ENCODE measurements at regions not wholly inside any gene's neighbourhood (a gene's known extent, or its start where the extent isn't known, plus 50 kb on each side); places are given as distances from the start of the nearest gene placed in this dataset.

DNA sequence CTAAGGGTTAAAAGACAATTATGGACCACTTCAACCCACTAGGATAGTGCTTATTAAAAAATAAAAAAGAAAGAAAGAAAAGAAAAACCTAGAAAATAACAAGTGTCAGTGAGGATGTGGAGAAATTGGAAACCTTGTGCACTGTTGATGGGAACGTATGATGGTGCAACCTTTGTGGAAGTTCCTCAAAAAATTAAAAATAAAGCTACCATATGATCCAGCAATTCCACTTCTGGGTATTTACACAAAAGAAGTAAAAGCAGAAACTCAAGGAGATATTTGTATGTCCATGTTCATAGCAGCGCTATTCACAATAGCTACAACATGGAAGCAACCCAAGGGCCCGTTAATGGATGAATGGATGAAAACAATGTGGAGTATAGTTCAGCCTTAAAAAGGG is 115.2 kb upstream of the ATP1A1 start (continued):
- no peak for TF ChIP-seq ZNF140 (CRISPR knock-in tag; IDR thresholded peaks at IDR 0.05)
- TF ChIP-seq ZFP36 (IDR thresholded peaks at IDR 0.05; ENCODE audit: low read depth, low read length, partially characterized antibody), result no peak

DNA sequence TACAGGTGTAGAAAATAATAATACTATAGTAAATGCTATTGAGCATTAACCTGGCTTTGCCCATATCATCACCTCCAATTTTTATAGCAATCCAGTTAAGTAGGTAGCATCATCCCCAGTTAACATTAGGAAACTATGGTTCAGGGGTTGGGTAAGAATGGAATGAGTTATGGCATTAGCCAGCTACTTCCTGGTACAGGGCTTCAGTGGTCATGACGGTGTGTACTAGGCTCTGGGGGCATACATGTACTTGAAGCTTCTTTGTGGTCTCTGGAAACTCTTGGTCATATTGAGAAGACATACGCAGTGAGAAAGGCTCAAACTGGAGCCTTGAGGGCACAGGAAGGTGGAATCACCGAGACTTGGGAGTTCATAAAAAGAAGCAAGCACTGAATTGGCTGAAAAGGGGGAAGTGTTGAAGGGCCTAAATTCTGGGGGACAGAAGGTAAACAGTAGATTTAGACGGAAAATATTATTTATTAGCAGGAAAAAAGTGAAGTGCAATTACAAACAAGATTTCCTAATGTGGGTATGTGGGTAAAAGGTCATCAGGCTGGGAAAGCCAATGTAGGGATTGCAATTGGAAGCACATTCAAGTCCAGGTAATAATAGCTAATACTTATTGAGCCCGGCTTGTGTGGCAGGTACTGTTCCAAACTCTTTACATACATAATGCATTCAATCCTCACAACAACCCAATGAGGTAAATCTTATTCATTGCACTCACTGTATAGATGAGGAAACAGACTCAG is 114.2 kb upstream of the ATP1A1 start:
- Histone ChIP-seq H3K27me3 (ENCODE audit: control insufficient read depth in 2 of 2, insufficient read depth in 2 of 2, low read length in 2 of 2) (peaks cover 18 to 38% of the 10 kb centered on the region in 2 experiments), H3K9me1 (ENCODE audit: control insufficient read depth, insufficient read depth, low read length) (no peaks in the 10 kb centered on the region), H3K79me2 (ENCODE audit: control insufficient read depth, insufficient read depth, low read length) (no peaks in the 10 kb centered on the region), H2AFZ (ENCODE audit: low read depth, low read length) (no peak overlapping the region), H3K4me3 (no peak overlapping the region), H4K20me1 (replicated peaks; ENCODE audit: control insufficient read depth, insufficient read depth, low read length) (no peaks in the 10 kb centered on the region), H3K9ac (ENCODE audit: insufficient read depth in 1 of 2, low read depth in 2 of 2, low read length in 2 of 2) (no peak overlapping the region), H3K9me3 (replicated peaks; ENCODE audit: control insufficient read depth, insufficient read depth, low read depth, low read length) (no peaks in the 10 kb centered on the region), H3K4me2 (ENCODE audit: insufficient read depth, low read length) (no peak overlapping the region), H3K36me3 (ENCODE audit: control insufficient read depth, insufficient read depth, low read length) (no peaks in the 10 kb centered on the region), H3K27ac (ENCODE audit: extremely low read depth, low read depth, low read length) (no peak overlapping the region), H3K4me1 (replicated peaks in 1 of 2; ENCODE audit: control insufficient read depth in 2 of 2, insufficient read depth in 2 of 2, low read length in 2 of 2) (no peaks in the 10 kb centered on the region; a peak in 1 of 5 replicates)
- no peak for TF ChIP-seq CGGBP1 (CRISPR knock-in tag; IDR thresholded peaks at IDR 0.05)
- TF ChIP-seq HDAC6 (IDR thresholded peaks at IDR 0.05; ENCODE audit: low read depth, low read length), result no peak
- TF ChIP-seq, protein P1, sequence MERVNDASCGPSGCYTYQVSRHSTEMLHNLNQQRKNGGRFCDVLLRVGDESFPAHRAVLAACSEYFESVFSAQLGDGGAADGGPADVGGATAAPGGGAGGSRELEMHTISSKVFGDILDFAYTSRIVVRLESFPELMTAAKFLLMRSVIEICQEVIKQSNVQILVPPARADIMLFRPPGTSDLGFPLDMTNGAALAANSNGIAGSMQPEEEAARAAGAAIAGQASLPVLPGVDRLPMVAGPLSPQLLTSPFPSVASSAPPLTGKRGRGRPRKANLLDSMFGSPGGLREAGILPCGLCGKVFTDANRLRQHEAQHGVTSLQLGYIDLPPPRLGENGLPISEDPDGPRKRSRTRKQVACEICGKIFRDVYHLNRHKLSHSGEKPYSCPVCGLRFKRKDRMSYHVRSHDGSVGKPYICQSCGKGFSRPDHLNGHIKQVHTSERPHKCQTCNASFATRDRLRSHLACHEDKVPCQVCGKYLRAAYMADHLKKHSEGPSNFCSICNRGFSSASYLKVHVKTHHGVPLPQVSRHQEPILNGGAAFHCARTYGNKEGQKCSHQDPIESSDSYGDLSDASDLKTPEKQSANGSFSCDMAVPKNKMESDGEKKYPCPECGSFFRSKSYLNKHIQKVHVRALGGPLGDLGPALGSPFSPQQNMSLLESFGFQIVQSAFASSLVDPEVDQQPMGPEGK (CRISPR knock-in tag; IDR thresholded peaks at IDR 0.05; ENCODE audit: borderline replicate concordance), result no peak
- no peak for TF ChIP-seq TRIM28 (IDR thresholded peaks at IDR 0.05)
- TF ChIP-seq U2AF2 (optimal IDR thresholded peaks at IDR 0.05; ENCODE audit: low read depth, low read length), result no peak
- no peak for TF ChIP-seq MCM5 (IDR thresholded peaks at IDR 0.05; ENCODE audit: low read depth)
- TF ChIP-seq ZNF551 (CRISPR knock-in tag; IDR thresholded peaks at IDR 0.05), result no peak
- no peak for TF ChIP-seq ZBTB1 (CRISPR knock-in tag; IDR thresholded peaks at IDR 0.05; ENCODE audit: borderline replicate concordance, low read depth)
- TF ChIP-seq ZBTB17 (CRISPR knock-in tag; IDR thresholded peaks at IDR 0.05), result no peak
- TF ChIP-seq, protein P2, sequence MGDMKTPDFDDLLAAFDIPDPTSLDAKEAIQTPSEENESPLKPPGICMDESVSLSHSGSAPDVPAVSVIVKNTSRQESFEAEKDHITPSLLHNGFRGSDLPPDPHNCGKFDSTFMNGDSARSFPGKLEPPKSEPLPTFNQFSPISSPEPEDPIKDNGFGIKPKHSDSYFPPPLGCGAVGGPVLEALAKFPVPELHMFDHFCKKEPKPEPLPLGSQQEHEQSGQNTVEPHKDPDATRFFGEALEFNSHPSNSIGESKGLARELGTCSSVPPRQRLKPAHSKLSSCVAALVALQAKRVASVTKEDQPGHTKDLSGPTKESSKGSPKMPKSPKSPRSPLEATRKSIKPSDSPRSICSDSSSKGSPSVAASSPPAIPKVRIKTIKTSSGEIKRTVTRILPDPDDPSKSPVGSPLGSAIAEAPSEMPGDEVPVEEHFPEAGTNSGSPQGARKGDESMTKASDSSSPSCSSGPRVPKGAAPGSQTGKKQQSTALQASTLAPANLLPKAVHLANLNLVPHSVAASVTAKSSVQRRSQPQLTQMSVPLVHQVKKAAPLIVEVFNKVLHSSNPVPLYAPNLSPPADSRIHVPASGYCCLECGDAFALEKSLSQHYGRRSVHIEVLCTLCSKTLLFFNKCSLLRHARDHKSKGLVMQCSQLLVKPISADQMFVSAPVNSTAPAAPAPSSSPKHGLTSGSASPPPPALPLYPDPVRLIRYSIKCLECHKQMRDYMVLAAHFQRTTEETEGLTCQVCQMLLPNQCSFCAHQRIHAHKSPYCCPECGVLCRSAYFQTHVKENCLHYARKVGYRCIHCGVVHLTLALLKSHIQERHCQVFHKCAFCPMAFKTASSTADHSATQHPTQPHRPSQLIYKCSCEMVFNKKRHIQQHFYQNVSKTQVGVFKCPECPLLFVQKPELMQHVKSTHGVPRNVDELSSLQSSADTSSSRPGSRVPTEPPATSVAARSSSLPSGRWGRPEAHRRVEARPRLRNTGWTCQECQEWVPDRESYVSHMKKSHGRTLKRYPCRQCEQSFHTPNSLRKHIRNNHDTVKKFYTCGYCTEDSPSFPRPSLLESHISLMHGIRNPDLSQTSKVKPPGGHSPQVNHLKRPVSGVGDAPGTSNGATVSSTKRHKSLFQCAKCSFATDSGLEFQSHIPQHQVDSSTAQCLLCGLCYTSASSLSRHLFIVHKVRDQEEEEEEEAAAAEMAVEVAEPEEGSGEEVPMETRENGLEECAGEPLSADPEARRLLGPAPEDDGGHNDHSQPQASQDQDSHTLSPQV (IDR thresholded peaks at IDR 0.05), result no peak
- ChIA-PET CTCF (ENCODE audit: low intra/inter-chr PET ratio) (interaction anchor here (0.6 kb wide), 1 partner anchor 46 kb away, joined by 3 read pairs; no protein-coding TSS in a partner anchor), POLR2A (no interaction called here)
- in situ Hi-C loops (cut with MboI), result no loop called here
- intact Hi-C loops (cut with micrococcal nuclease), result no loop called here
- FAIRE-seq (no peak), DNase-seq (ENCODE audit: extremely low read depth in 1 of 4, low spot score in 3 of 4) (no peak), ATAC-seq (no peak)
- WGBS (ENCODE audit: insufficient coverage, low coverage, missing lambda C conversion rate), result 0% methylated on average over 5 of the region's 5 CpGs
- BruUV-seq (replicated peaks), result no TSS peak

Measured in K562 (cell line).